IMR-90 (cell line): ENCODE measurements at regions not wholly inside any gene's neighbourhood (a gene's known extent, or its start where the extent isn't known, plus 50 kb on each side); places are given as distances from the start of the nearest gene placed in this dataset.

Experiments
- ATAC-seq: fragments of 200-7000 bp; cut with Tn5 transposase; 2 replicates; pipeline ENCODE4 v1.9.1; 2020; ENCODE audit warnings: low read depth, mild to moderate bottlenecking, moderate library complexity
- BruUV-seq: library from RNA; stranded (reverse); fragments of 400-500 nt; replicated peaks from 2 replicates; lab custom pipeline; 2021; lab: Mats Ljungman, UMichigan
- CTCF ChIA-PET: fragments of 300-600 bp; formaldehyde crosslinking; extraction: SDS; loops from one replicate; lab custom pipeline; 2021; ENCODE audit warnings: antibody characterized with exemption; lab: Yijun Ruan, JAX
- POLR2A ChIA-PET: fragments of 300-600 bp; sonication (Branson Sonifier 250); formaldehyde crosslinking; loops from one replicate; lab custom pipeline; 2022; ENCODE audit warnings: antibody characterized with exemption; ENCODE audit not compliant: unreplicated experiment; lab: Charles Lee
- DNase-seq: peaks from one replicate; pipeline ENCODE4 v3.0.0; 2013
- H2AFZ ChIP-seq: replicated peaks from 2 replicates; pipeline ENCODE3; 2013; ENCODE audit warnings: low read length, mild to moderate bottlenecking; ENCODE audit not compliant: poor library complexity
- H2AK5ac ChIP-seq: 2 replicates; pipeline ENCODE4 v1.6.1; 2013; ENCODE audit warnings: low read depth, low read length, inconsistent platforms
- H2AK9ac ChIP-seq: replicated peaks from 2 replicates; pipeline ENCODE3; 2013; ENCODE audit warnings: mild to moderate bottlenecking, low read depth, low read length, moderate library complexity; ENCODE audit not compliant: poor library complexity
- H2BK120ac ChIP-seq: 2 replicates; pipeline ENCODE4 v1.6.1; 2013; ENCODE audit warnings: low read depth, low read length, inconsistent platforms
- H2BK15ac ChIP-seq: 3 replicates; pipeline ENCODE4 v1.6.1; 2013; ENCODE audit warnings: low read depth, low read length, inconsistent platforms
- H2BK20ac ChIP-seq: 2 replicates; pipeline ENCODE4 v1.6.1; 2013; ENCODE audit warnings: low read depth, mild to moderate bottlenecking, inconsistent platforms, low read length, moderate library complexity
- H2BK5ac ChIP-seq: 2 replicates; pipeline ENCODE4 v1.6.1; 2013; ENCODE audit warnings: mild to moderate bottlenecking, low read depth, low read length, inconsistent platforms; ENCODE audit not compliant: poor library complexity, severe bottlenecking
- H3K14ac ChIP-seq: replicated peaks from 2 replicates; pipeline ENCODE4 v1.6.1; 2013; ENCODE audit warnings: low read depth, low read length, inconsistent platforms
- H3K18ac ChIP-seq: 2 replicates; pipeline ENCODE4 v1.6.1; 2013; ENCODE audit warnings: low read depth, low read length, control low read depth
- H3K23ac ChIP-seq: 2 replicates; pipeline ENCODE4 v1.6.1; 2013; ENCODE audit warnings: low read depth, low read length, inconsistent platforms
- H3K27ac ChIP-seq: 2 replicates; pipeline ENCODE4 v1.5.1; 2013; ENCODE audit warnings: mild to moderate bottlenecking, control low read depth, low read length; ENCODE audit not compliant: insufficient read depth
- H3K27me3 ChIP-seq: 2 replicates; pipeline ENCODE4 v1.6.1; 2013; ENCODE audit warnings: low read length; ENCODE audit not compliant: control insufficient read depth, insufficient read depth
- H3K36me3 ChIP-seq: 2 replicates; pipeline ENCODE4 v1.6.1; 2013; ENCODE audit warnings: low read length, mixed read lengths; ENCODE audit not compliant: control insufficient read depth, insufficient read depth
- H3K4ac ChIP-seq: 2 replicates; pipeline ENCODE4 v1.6.1; 2013; ENCODE audit warnings: low read depth, low read length, inconsistent platforms
- H3K4me1 ChIP-seq: 2 replicates; pipeline ENCODE4 v1.6.1; 2013; ENCODE audit warnings: low read length, mixed read lengths; ENCODE audit not compliant: control insufficient read depth, insufficient read depth
- H3K4me2 ChIP-seq: 2 replicates; pipeline ENCODE4 v1.6.1; 2013; ENCODE audit warnings: low read depth, mild to moderate bottlenecking, control low read depth, low read length, moderate library complexity
- H3K4me3 ChIP-seq: 2 replicates; pipeline ENCODE4 v1.5.1; 2013; ENCODE audit warnings: low read depth, mild to moderate bottlenecking, control low read depth, low read length, moderate library complexity; ENCODE audit not compliant: insufficient read depth
- H3K56ac ChIP-seq: 2 replicates; pipeline ENCODE4 v1.6.1; 2013; ENCODE audit warnings: low read length, inconsistent platforms; ENCODE audit not compliant: insufficient read depth; ENCODE audit errors: extremely low read depth
- H3K79me1 ChIP-seq, 2 experiments: 2 replicates each; pipeline ENCODE4 v1.6.1; 2013; ENCODE audit warnings: low read length in 2 of 2, inconsistent platforms in 1 of 2, low read depth in 1 of 2
- H3K9ac ChIP-seq: 2 replicates; pipeline ENCODE4 v1.6.1; 2013; ENCODE audit warnings: low read depth, low read length, control low read depth
- H3K9me1 ChIP-seq: 2 replicates; pipeline ENCODE4 v1.6.1; 2013; ENCODE audit warnings: low read length, inconsistent platforms; ENCODE audit not compliant: insufficient read depth
- H3K9me3 ChIP-seq: 2 replicates; pipeline ENCODE4 v1.6.1; 2013; ENCODE audit warnings: low read length; ENCODE audit not compliant: control insufficient read depth, insufficient read depth
- H4K20me1 ChIP-seq: 2 replicates; pipeline ENCODE4 v1.6.1; 2013; ENCODE audit warnings: low read length, inconsistent platforms; ENCODE audit not compliant: insufficient read depth
- H4K5ac ChIP-seq: 2 replicates; pipeline ENCODE4 v1.6.1; 2013; ENCODE audit warnings: mild to moderate bottlenecking, low read depth, low read length, control low read depth
- H4K8ac ChIP-seq, 2 experiments: 2 replicates each; pipeline ENCODE4 v1.6.1; 2013; ENCODE audit warnings: low read depth in 2 of 2, low read length in 2 of 2, control low read depth in 1 of 2, inconsistent platforms in 1 of 2
- H4K91ac ChIP-seq: 2 replicates; pipeline ENCODE4 v1.6.1; 2013; ENCODE audit warnings: low read depth, low read length, inconsistent platforms; ENCODE audit not compliant: insufficient read depth
- CEBPB ChIP-seq: IDR thresholded peaks from 2 replicates; pipeline ENCODE4 v1.6.1; 2012; ENCODE audit warnings: low read depth, low read length, improper control_type of control experiment
- FOS ChIP-seq: fragments of 150-350 bp; IDR thresholded peaks from 2 replicates; pipeline ENCODE4 v1.6.1; 2016; ENCODE audit warnings: low read depth, low read length
- MAFK ChIP-seq: IDR thresholded peaks from 2 replicates; pipeline ENCODE4 v1.6.1; 2012; ENCODE audit warnings: low read depth, low read length, improper control_type of control experiment
- MAZ ChIP-seq: IDR thresholded peaks from 2 replicates; pipeline ENCODE4 v1.6.1; 2012; ENCODE audit warnings: low read depth, mild to moderate bottlenecking, low read length, improper control_type of control experiment, moderate library complexity, borderline replicate concordance
- NFE2L2 ChIP-seq: fragments of 150-350 bp; IDR thresholded peaks from 2 replicates; pipeline ENCODE4 v1.6.1; 2016; ENCODE audit warnings: low read depth, mild to moderate bottlenecking, low read length
- RFX5 ChIP-seq: IDR thresholded peaks from 2 replicates; pipeline ENCODE4 v1.8.0; 2012; ENCODE audit warnings: low read depth, mild to moderate bottlenecking, low read length, moderate library complexity
- SMC3 ChIP-seq: fragments of 150-350 bp; IDR thresholded peaks from 2 replicates; pipeline ENCODE4 v1.6.1; 2016; ENCODE audit warnings: low read depth, mild to moderate bottlenecking, antibody characterized with exemption, low read length, moderate library complexity
- WGBS, 2 experiments: methylation state at CpG; one replicate each; pipeline versions ENCODE4 v1.1.5 to v1.1.7; 2013; ENCODE audit warnings: missing lambda C conversion rate in 2 of 2; ENCODE audit not compliant: insufficient read length in 1 of 2; ENCODE audit errors: extremely low coverage in 2 of 2; 5-methylcytosine and 5-hydroxymethylcytosine counted together
- dilution Hi-C: fragments of 300-500 bp; cut with HindIII; formaldehyde crosslinking; loops from one replicate; pipeline ENCODE4 v1.14.3; 2018; ENCODE audit warnings: low sequenced_read_pairs; ENCODE audit not compliant: unreplicated experiment
- in situ Hi-C: fragments of 300-500 bp; cut with MboI; formaldehyde crosslinking; loops from 3 replicates; pipeline ENCODE4 v1.14.3; 2019; ENCODE audit warnings: low sequenced_read_pairs, inconsistent platforms, mixed read lengths
- intact Hi-C: fragments of 100-400 bp; cut with micrococcal nuclease; formaldehyde crosslinking; loops from 2 replicates; pipeline ENCODE4 v1.10.0; 2022
- TF ChIP-seq, protein P1 (sequence below): fragments of 150-350 bp; IDR thresholded peaks from 2 replicates; pipeline ENCODE4 v1.6.1; 2017; ENCODE audit warnings: mild to moderate bottlenecking, antibody characterized with exemption, low read length, low read depth

DNA sequence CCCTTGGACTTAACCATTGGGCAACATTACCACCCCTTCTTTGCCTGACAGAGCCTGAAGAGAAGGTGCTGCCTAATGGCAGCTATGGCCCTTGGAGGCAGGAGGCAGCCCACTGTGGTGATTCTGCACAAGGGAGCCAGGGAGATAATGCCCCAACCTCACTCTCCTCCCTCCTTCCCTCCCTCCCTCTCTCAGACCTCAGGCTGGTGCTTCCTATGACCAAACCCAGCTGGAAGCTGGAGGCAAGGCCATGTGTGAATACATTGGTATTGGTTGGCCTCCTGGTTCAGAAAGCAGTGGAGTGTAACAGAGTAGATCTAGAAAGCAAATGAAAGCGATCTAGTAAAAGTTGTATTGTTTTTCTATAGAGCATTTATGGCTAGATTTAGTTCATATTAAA lies 233.1 kb downstream of the CSNK2A3 start:
- H3K79me1 ChIP-seq, result no peaks in the 10 kb centered on the region
- no peak overlapping the region for H4K5ac ChIP-seq
- no peak overlapping the region for H4K91ac ChIP-seq
- H3K4me1 ChIP-seq, result no peaks in the 10 kb centered on the region
- no CpG with 5 or more reads among the region's 1 CpG for whole genome bisulfite sequencing, 2 experiments
- H2AK5ac ChIP-seq, result no peak overlapping the region
- ATAC-seq (no peak), DNase-seq (no peak)
- H2BK120ac ChIP-seq, result no peak overlapping the region
- no peaks in the 10 kb centered on the region for H3K36me3 ChIP-seq
- TF ChIP-seq CEBPB (no peak), RFX5 (no peak), MAFK (no peak), SMC3 (no peak), FOS (no peak), NFE2L2 (no peak), MAZ (no peak)
- TF ChIP-seq, protein P1, sequence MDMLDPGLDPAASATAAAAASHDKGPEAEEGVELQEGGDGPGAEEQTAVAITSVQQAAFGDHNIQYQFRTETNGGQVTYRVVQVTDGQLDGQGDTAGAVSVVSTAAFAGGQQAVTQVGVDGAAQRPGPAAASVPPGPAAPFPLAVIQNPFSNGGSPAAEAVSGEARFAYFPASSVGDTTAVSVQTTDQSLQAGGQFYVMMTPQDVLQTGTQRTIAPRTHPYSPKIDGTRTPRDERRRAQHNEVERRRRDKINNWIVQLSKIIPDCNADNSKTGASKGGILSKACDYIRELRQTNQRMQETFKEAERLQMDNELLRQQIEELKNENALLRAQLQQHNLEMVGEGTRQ, result no peak
- no peak overlapping the region for H2AK9ac ChIP-seq
- CTCF ChIA-PET, result interaction anchor here (0.7 kb wide), 1 partner anchor 137 kb away, joined by 4 read pairs; no protein-coding TSS in a partner anchor
- no peak overlapping the region for H3K27ac ChIP-seq
- no peak overlapping the region for H3K23ac ChIP-seq
- H3K27me3 ChIP-seq, result peaks cover 18% of the 10 kb centered on the region
- no peak overlapping the region for H2BK15ac ChIP-seq
- no peak overlapping the region for H3K4me2 ChIP-seq
- H4K8ac ChIP-seq, result no peak overlapping the region
- no peak overlapping the region for H2BK5ac ChIP-seq
- no peak overlapping the region for H3K18ac ChIP-seq
- in situ Hi-C loops, result no loop called here
- no peaks in the 10 kb centered on the region for H4K20me1 ChIP-seq
- H2BK20ac ChIP-seq, result no peak overlapping the region
- no peak overlapping the region for H3K9ac ChIP-seq
- no peak overlapping the region for H3K56ac ChIP-seq
- POLR2A ChIA-PET, result interaction anchor here (0.5 kb wide), 1 partner anchor 10 kb away, joined by 14 read pairs; no protein-coding TSS in a partner anchor
- H3K4ac ChIP-seq, result no peak overlapping the region
- no peak overlapping the region for H3K4me3 ChIP-seq
- dilution Hi-C loops, result no loop called here
- H2AFZ ChIP-seq, result no peak overlapping the region
- intact Hi-C loops, result no loop called here
- no peaks in the 10 kb centered on the region for H3K9me3 ChIP-seq
- no peaks in the 10 kb centered on the region for H3K9me1 ChIP-seq
- no peak overlapping the region for H3K14ac ChIP-seq
- BruUV-seq, result no TSS peak
